ENCODE measurements at regions not wholly inside any gene's neighbourhood (a gene's known extent, or its start where the extent isn't known, plus 50 kb on each side); places are given as distances from the start of the nearest gene placed in this dataset.

DNA sequence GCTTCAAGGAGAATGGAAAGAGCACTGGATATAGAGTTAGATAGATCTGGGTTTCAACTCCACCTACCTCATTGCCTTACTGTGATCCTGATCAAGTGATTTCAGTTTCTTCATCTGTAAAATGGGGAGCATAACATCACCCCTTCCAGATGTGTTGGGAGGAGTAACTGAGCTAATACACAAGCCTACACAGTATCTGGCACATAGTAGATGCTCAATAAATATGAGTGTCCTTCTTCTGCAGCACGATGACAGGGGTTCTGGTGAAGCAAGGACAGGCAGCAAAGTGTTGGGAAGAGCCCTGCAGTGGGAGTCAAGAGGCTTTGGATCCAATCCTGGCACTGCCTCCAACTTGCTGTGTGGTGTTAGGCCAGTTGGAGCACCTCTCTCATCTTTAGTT, 270.0 kb downstream of the UACA start:
- no peak for TF ChIP-seq EP300 (IDR thresholded peaks at IDR 0.05; ENCODE audit: borderline replicate concordance)
- TF ChIP-seq TAF1 (IDR thresholded peaks at IDR 0.05; ENCODE audit: low read depth): no peak
- TF ChIP-seq YY1 (IDR thresholded peaks at IDR 0.05; ENCODE audit: low read depth): no peak
- no peak for TF ChIP-seq CEBPB (IDR thresholded peaks at IDR 0.05)
- no peak for TF ChIP-seq NFIC (IDR thresholded peaks at IDR 0.05)
- TF ChIP-seq, protein P1, sequence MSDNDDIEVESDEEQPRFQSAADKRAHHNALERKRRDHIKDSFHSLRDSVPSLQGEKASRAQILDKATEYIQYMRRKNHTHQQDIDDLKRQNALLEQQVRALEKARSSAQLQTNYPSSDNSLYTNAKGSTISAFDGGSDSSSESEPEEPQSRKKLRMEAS (IDR thresholded peaks at IDR 0.05): no peak
- TF ChIP-seq, protein P2, sequence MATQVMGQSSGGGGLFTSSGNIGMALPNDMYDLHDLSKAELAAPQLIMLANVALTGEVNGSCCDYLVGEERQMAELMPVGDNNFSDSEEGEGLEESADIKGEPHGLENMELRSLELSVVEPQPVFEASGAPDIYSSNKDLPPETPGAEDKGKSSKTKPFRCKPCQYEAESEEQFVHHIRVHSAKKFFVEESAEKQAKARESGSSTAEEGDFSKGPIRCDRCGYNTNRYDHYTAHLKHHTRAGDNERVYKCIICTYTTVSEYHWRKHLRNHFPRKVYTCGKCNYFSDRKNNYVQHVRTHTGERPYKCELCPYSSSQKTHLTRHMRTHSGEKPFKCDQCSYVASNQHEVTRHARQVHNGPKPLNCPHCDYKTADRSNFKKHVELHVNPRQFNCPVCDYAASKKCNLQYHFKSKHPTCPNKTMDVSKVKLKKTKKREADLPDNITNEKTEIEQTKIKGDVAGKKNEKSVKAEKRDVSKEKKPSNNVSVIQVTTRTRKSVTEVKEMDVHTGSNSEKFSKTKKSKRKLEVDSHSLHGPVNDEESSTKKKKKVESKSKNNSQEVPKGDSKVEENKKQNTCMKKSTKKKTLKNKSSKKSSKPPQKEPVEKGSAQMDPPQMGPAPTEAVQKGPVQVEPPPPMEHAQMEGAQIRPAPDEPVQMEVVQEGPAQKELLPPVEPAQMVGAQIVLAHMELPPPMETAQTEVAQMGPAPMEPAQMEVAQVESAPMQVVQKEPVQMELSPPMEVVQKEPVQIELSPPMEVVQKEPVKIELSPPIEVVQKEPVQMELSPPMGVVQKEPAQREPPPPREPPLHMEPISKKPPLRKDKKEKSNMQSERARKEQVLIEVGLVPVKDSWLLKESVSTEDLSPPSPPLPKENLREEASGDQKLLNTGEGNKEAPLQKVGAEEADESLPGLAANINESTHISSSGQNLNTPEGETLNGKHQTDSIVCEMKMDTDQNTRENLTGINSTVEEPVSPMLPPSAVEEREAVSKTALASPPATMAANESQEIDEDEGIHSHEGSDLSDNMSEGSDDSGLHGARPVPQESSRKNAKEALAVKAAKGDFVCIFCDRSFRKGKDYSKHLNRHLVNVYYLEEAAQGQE (IDR thresholded peaks at IDR 0.05; ENCODE audit: low read depth): no peak

Measured in Ishikawa (cell line).